Stimulated activated CD4-positive, alpha-beta T cell treated with anti-CD3 and anti-CD28 coated beads, Interleukin-15, amount 100 ng/mL, for 48 hours (primary cell): ENCODE measurements at regions not wholly inside any gene's neighbourhood (a gene's known extent, or its start where the extent isn't known, plus 50 kb on each side); places are given as distances from the start of the nearest gene placed in this dataset.
"Not testable (repeated sequence)": the region's sequence is repeated elsewhere in the genome, so short reads cannot be mapped to it uniquely, and the experiment has no call there.

Source experiments
- DNase-seq, 2 donors: peaks; one replicate each; pipeline ENCODE4 v3.0.0-alpha.2; 2020; ENCODE audit warnings: low read depth in 2 of 2

DNA sequence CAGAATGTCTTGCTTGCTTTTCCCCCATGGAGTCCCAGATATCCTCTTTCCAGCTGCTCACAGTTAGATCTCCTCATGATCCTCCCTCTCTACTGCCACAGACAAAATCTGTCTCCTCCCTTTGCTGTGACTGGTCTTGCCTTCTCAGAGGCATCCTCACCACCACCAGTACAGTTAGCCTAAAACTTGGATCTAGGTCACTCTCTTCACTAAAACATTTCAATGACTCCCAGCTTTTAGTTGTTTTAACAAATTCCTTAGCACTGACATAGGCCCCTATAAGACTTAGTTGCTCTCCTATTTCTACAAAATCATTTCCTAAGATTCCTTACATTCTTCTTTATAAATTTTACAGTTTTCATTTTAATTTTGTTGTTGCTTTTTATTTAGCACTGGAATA lies 734.2 kb upstream of the CHAC2 start:
- DNase-seq = no peak

DNA sequence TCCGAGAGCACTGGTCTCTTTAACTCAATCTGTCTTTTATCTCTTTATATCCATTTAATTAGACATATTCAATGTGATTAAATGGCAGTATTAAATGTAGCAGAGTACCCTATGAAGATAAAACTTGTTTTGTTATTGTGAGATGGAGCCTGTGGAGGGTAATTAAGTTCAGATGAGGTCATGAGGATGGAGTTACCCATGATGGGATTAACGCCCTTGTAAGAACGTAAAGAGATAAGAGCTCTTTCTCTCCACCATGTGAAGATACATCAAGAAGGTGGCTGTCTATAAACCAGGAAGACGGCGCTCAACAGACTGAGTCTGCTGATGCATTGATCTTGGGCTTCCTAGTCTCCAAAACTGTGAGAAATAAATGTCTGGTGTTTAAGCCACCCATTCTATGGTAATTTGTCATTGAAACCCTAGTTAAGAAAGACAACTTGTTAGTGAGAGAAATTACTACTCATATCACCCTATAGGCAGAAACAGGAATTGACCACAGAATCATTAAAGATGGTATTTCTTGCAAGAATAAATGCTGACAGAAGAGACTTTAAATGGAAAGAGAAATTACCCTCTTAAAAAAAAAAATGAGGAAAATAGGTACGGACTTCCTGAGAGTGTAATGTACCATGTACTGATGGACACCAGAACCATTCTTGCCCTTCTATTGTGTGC lies 738.7 kb upstream of the CHAC2 start:
- no peak for DNase-seq

DNA sequence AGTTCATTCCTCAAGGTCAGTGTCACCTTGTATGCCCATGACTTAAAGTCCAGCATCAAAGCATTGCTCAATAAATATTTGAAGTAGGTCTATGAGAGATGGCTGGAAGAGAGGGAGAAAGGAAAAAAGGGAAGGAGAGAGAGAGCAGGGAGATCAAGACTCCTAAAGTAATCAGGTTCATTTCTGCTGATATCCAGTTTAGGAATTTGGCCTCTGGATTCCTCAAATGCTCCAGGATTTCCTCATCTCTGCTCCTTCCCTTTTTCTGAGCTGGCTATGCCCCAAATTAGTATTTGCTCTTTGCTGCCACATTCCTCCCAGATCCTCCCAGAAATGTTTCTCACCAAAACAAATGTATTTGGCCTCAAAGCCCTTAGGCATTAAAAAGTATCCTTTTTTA lies 739.4 kb upstream of the CHAC2 start:
- no peak for DNase-seq

DNA sequence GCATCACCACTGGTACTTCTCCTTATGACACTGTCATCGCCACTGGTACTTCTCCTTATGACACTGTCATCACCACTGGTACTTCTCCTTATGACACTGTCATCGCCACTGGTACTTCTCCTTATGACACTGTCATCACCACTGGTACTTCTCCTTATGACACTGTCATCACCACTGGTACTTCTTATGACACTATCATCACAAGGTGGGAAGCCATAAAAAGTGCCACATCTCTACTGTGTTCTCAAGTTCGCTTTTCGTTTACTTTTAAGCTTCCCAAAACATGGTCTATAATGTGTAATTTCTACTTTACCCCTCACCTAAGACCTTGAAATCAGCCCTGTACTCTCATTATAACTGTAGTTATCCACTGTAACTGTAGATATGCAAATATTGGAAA lies 745.4 kb upstream of the CHAC2 start:
- not testable (repeated sequence) for DNase-seq

DNA sequence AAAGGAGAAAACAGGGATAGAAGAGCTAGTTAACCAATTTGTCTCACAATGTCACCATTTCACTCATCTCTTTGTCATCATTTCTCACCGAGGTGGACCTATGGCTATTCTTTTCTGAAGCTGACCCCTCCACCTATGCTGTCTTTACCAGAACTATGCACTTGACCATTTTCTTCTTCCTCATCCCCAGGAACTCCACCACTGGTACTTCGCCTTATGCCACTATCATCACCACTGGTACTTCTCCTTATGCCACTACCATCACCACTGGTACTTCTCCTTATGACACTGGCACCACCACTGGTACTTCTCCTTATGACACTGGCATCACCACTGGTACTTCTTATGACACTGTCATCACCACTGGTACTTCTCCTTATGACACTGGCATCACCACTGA lies 745.8 kb upstream of the CHAC2 start:
- DNase-seq = no peak

DNA sequence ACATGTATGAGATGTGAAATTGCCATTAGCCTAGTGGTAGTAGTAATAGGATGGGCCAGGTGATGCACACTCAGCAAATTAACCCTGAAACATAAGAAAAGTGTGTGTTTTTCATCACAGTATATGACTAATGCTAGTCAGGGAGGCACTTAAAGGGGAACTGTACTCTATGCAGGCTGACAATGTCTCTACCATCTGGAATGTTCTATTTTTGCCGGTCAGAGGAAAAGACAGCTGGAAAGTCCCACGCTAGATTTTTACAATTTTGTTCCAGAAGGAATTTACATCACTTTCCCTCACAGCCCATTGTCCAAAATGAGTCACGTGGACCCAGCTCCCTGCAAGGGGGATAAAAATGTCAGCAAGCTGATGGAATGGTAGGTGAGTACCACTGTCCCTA lies 746.3 kb upstream of the CHAC2 start:
- DNase-seq = no peak

DNA sequence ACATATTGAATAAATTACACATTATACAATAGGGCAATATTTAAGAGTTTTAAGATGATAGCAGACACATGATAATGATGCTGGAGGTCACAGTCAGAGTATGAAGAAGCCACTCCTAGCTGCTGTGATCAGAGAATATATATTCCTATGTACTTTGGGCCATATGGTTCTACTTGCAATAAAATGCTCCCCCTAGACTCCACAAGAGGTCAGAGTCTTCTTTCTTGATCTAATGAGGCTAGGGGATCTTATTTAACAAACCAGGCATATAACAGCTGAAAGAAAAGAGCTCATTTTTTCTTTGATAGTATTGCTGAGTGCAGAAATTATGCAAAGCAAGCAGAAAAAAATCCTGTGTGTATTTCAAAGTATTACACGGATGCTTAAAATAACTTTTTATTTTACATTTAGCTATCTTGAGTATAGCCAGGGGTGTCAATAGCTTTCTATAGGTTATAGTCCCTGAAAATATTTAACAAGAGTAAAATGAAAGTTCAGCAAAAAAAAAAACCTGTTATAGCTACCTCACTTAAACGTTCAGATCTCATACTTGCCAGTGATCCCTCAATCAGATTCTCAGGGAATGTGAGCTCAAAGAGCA lies 748.7 kb upstream of the CHAC2 start:
- no peak for DNase-seq

DNA sequence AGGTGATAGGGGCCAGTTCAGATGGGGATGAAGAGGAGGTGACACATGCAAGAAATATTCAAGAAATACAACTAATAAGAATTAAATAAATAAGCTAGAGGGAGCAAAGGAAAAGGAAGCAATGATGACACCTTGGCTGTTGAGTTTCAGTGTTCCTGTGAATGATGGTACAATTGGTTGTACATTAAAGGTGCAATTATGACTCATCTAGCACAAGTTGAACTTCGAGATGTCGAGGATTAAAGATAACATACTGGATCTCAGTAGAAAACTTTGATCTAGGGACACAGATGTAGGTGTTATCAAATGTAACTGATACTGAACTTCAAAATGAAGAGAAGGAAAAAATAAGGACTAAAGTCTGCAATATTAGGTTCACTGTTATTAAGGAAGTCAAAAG lies 760.6 kb upstream of the CHAC2 start:
- no peak for DNase-seq

DNA sequence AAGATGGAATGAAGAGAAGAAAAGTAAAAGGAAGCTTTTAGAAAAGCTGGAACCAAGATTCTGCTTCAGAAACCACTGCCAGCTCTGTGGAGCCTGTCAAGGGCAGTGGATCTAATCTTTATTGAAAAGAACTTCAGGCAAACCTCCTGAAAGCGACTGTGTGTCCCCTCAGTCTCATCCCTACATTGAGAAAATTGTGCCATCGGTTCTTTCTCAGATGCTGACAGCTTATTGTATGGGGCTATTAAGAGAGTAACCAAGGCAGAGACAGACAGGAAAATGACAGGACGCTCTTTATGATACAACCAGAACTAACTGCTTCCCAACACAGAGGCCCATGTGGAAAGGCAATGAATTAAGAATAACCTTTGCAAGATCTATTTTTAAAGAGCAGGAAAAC lies 763.2 kb upstream of the CHAC2 start:
- DNase-seq = no peak

DNA sequence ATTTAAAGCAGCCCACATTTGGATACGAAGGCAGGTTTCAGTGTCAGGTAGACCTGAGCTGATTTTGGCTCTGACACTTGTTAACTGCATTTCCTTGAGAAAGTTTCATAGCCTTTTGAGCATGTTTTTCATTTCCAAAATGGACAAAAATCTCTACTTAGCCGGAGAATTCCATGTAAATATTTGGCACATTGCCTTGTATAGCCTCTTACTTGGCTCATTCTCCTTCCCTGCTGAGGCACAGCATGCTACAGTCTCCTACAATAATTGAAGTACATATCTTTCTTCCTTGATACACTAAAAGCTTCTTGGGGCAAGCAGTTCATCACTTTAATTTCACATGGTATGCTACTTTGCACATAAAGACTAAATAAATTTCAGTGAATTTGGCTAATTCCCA lies 772.2 kb upstream of the CHAC2 start:
- DNase-seq = no peak

DNA sequence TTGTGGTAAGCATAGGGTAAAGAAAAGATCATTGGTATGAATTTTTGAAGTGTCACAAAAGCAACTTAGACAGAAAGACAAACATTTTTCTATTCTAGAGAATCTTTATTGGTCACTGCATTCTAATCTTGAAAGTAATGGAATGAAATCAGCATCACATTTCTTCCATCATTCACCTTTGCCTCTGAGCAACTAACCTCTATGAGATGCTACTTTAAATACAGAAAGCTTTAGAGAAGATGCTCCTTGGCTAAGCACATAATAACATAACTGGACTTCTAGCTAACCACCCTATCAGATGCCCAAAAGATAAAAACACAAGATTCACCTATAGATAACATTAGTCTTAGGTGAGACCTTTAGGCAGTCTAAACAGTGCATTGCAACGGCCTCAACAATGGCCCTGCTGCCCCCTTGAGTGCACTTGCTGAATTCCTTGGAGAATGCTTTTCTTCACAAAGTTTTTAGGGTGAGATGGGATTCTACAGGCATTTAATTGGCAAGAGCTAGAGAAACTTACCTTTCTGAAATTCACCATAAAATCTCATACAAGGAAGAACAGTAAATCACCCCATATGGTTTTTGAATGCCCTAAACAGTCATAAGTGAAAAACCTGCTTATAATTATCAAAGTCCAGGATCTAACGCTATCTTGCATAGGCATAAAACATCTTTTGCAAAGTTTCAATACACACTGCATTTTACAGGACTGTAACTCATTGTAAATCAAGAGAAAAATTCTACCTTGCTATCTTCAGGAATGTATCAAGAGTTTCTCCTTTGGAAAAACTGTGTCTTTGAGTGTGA lies 791.3 kb upstream of the CHAC2 start:
- no peak for DNase-seq

DNA sequence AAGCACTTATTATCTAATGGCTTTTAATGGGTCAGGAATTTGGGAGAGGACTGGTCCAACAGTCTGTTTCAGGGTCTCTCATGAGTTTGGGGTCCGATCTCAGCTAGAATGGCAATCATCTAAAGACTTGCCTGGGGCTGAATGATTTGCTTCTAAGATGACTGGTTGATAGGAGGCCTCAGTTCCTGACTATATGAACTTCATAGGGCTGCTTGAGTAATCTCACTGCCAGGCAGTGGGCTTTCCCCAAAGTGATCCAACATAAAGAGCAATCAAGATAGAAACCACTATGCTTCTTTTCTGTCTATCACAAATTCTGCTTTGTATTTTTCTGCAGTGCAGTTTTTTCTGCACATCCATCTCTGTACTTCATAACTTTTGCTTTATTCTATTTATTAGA lies 793.5 kb upstream of the CHAC2 start:
- no peak for DNase-seq

DNA sequence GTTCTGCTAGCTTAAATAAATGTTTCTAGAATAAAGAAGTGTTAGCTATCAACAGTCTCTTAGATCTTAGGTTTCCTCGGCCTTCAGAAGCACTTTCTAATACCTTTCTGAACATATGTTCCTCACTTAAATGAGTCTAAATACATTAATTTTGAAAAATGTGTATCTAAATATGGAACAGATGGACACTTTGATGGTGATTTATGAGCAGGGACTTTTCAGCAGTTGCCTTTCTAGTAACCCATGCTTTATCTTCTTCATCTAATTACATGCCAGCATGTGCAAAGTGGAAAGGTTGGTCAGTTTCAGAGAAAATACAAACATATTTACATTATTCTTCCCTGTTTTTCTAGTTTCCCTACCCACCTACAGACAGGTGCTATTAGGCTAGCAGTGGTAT lies 797.0 kb upstream of the CHAC2 start:
- no peak for DNase-seq

DNA sequence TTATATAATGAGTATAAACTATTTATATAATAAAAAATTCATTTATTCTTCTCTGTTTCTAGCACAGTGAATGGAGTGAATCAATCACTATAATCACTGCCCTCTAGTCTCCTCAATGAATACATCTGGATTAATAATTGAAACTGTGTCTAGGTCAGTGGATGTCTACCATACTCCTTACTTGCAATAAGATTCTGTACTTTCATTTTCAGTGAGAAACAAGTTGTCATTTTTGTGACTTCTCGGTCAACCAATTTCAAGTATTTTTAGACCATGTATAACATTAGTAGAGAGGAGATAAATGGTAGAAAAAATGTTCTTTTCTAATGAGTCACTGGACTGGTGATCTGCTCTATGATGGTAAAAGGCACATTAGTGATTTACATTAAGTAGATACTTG lies 799.6 kb upstream of the CHAC2 start:
- no peak for DNase-seq

DNA sequence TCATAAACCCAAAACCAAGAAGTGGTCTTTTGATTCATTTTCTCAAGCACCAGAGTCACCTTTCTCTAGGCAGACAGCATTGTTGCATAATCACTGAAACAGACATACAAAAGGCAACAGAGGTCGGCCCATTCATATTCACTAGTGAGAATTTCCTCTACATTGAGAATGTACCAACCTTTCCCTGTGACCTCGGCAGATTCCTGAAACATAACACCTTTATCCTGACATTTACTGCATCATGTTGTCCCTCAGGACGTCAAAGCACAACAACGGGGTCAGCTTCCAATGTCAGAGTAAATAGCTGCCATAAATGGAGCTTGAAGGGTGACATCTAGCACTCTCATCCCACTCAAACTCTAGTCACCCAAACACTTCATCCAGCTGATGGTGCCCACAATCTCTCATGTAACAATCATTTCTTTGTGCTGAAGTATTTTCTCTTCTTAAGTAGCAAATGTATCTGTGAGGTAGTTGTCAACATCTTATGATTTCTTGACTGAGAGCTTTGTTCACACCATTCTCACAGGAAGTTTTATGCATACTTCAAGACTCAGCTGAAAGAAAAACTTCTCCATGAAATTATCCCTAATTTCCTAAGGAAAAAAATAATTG lies 802.6 kb upstream of the CHAC2 start:
- no peak for DNase-seq

DNA sequence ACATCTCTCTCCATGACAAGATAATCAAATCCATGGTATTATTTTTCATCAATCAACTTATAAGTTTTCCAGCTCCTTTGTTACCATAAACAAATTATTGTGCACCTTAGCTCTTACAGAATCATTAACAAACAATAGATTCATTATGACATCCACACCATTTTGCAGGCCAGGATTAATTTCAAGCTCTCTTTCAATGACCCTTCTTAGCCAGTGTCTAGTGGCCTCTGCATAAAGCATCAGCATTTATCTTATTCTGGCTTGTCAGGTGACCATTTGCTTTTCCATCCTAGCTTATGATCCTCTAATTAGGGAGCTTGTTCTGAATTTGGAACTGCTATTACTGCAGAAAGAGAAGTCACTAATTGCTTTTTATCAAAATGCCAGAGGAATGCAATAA lies 806.2 kb upstream of the CHAC2 start:
- DNase-seq = no peak

DNA sequence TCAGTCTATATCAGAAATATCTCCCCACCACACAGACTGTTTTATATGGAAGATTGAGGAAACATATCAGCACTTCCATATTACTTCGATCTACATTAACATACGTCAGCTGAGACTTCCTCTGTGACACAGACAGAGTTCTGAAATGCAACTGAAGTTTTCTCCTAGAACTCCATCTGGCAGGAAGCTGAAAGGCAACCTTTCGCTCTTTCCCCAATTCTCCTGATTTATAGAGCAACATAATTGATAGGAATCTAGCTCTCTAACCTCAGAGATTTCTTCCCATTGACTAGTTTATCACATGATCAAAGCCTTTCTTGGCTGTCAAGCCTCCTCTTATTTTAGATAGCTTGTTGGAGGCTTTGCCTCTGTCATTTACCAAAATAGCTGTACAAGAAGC lies 806.7 kb upstream of the CHAC2 start:
- no peak for DNase-seq

DNA sequence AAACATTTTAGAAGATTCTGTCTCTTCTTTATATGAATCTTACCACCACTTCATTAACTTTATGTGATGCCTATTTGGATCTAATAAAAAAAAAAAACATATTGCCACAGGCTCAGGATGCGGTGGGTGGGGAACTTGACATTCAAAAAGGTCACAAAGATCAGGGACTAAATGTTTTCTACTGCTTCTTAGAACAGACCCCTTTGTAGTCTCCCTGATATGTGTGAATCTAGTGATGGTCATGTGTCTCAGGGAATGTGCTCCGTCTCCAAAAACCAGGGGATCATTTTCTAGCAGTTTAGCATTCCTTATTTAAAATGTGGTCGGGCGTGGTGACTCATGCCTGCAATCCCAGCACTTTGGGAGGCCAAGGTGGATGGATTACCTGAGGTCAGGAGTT lies 807.8 kb upstream of the CHAC2 start:
- DNase-seq = no peak

DNA sequence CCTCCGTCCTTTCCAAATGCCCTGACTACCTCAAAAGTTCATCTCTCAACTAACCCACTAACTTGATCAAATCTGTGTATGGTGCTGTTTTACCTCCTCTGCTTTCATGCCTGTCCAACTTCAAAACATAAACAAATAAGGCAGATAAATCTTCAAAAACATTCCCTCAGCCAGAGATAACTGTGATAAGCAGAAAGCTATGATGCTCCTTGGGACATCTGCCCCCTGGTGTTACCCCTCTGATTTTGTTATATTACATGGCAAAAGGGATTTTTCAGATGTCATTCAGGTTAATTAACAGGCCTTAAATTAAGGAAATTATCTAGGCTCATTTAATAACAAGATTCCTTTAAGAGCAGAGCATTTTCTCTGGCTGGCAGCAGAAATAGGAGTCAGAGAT lies 810.8 kb upstream of the CHAC2 start:
- DNase-seq = no peak

DNA sequence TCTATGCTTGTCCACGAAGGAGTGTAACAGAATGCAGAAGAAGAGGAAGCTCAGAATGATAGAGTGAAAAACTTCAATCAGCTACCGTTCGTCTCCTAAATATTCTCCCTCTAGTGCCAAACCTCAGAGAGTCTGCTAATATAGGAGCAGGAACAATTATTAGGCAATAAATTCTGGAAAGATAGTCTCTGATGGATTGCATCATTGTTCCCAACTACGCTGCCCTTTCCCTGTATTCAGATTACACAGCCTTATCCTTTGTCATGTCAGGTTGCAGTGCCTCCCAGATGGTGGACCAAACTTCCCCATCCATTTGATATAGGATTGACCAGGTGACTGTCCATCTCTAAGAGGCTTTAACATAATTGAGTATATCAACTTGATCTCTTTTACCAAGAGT lies 811.5 kb upstream of the CHAC2 start:
- DNase-seq = no peak

DNA sequence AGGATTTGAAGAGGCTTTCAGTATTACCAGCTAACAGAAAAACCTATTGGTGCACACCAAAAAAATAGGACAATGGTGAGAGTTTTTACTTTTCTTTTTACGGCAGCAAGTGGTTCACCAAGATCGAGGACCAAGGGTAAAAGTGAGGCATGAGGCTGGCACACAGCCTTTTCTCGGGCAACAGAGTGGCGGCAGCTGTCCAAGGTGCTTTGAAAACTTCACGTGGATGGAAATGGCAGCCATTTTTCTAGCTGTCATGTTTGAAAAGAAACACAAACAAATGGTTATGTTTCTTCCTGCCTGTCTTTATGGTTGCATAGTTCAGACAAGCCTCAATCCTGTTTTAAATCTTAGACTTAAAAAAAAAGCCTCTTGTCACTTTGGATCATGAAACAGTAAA lies 812.5 kb upstream of the CHAC2 start:
- DNase-seq = no peak

DNA sequence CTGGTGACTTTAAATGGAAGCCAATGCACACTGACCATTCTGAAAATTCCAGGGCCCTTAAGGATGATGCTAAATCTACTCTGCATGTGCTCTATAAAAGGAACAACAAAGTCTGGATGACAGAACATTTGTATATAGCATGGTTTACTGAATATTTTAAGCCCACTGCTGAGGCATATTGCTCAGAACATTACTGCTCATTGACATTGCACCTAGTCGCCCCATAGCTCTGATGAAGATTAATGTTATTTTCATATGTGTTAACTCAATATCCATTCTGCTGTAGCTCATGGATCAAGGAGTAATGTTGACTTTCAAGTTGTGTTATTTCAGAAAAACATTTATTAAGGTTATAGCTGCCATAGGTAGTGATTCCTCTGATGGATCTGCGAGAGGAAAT lies 827.5 kb upstream of the CHAC2 start:
- no peak for DNase-seq

DNA sequence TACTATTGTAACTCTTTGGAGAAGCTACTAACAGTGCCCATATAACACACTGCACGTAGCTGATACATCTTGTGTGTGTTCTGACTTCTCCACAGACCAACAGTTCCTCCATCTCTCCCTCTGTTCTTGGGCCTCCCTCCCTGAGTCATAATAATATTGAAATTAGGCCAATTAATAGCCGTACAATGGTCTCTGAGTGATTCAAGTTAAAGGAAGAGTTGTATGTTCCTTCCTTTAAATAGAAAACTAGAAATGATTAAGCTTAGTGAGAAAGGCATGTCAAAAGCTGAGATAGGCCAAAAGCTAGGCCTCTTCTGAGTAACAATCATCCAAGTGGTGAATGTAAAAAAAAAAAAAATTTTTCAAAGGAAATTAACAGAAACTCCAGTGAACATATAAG lies 828.4 kb upstream of the CHAC2 start:
- DNase-seq = no peak
